Transverse colon (tissue), 4 donors: ENCODE measurements at regions not wholly inside any gene's neighbourhood (a gene's known extent, or its start where the extent isn't known, plus 50 kb on each side); places are given as distances from the start of the nearest gene placed in this dataset.

Experiments
- POLR2A ChIP-seq: fragments of 450-650 bp; IDR thresholded peaks from one replicate; pipeline ENCODE4 v1.6.1; 2016; ENCODE audit warnings: antibody characterized with exemption, mild to moderate bottlenecking, moderate library complexity
- POLR2AphosphoS5 ChIP-seq, 3 donors: sonication (generic); formaldehyde crosslinking; IDR thresholded peaks; one replicate each; pipeline ENCODE4 v1.6.1; 2016; ENCODE audit warnings: antibody characterized with exemption in 3 of 3
- TF ChIP-seq, protein P1 (sequence below), 5 experiments: fragments of 200-600 bp in 3 of 5; fragments of 450-650 bp in 2 of 5; sonication (generic) in 3 of 5; IDR thresholded peaks; 1 replicate in 2 of 5; 2 replicates in 3 of 5; pipeline ENCODE4 v1.5.1; 2016 to 2017; ENCODE audit warnings: antibody characterized with exemption in 5 of 5, inconsistent platforms in 3 of 5, mild to moderate bottlenecking in 2 of 5, moderate library complexity in 1 of 5

GRCh38 chr16:80265624-80266306, 275.0 kb upstream of the DYNLRB2 start:
- TF ChIP-seq, protein P1, sequence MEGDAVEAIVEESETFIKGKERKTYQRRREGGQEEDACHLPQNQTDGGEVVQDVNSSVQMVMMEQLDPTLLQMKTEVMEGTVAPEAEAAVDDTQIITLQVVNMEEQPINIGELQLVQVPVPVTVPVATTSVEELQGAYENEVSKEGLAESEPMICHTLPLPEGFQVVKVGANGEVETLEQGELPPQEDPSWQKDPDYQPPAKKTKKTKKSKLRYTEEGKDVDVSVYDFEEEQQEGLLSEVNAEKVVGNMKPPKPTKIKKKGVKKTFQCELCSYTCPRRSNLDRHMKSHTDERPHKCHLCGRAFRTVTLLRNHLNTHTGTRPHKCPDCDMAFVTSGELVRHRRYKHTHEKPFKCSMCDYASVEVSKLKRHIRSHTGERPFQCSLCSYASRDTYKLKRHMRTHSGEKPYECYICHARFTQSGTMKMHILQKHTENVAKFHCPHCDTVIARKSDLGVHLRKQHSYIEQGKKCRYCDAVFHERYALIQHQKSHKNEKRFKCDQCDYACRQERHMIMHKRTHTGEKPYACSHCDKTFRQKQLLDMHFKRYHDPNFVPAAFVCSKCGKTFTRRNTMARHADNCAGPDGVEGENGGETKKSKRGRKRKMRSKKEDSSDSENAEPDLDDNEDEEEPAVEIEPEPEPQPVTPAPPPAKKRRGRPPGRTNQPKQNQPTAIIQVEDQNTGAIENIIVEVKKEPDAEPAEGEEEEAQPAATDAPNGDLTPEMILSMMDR (IDR thresholded peaks at IDR 0.05) = no peak
- TF ChIP-seq POLR2A (no peak), POLR2AphosphoS5 (IDR thresholded peaks at IDR 0.05) (peak in 2 of 3 donors; percentile 48 to 76)
